ENCODE measurements at regions not wholly inside any gene's neighbourhood (a gene's known extent, or its start where the extent isn't known, plus 50 kb on each side); places are given as distances from the start of the nearest gene placed in this dataset.

- no peaks in the 10 kb centered on the region for H3K4me1 ChIP-seq
- DNase-seq, result no peak
- intact Hi-C loops (cut with DNase I), result no loop called here
- no peaks in the 10 kb centered on the region for H3K9me3 ChIP-seq
- H3K27ac ChIP-seq, result no peak overlapping the region
- no peaks in the 10 kb centered on the region for H3K36me3 ChIP-seq
- H3K4me3 ChIP-seq, result no peak overlapping the region
- no peaks in the 10 kb centered on the region for H3K27me3 ChIP-seq (ENCODE audit: low read depth)
- TF ChIP-seq, protein P1, sequence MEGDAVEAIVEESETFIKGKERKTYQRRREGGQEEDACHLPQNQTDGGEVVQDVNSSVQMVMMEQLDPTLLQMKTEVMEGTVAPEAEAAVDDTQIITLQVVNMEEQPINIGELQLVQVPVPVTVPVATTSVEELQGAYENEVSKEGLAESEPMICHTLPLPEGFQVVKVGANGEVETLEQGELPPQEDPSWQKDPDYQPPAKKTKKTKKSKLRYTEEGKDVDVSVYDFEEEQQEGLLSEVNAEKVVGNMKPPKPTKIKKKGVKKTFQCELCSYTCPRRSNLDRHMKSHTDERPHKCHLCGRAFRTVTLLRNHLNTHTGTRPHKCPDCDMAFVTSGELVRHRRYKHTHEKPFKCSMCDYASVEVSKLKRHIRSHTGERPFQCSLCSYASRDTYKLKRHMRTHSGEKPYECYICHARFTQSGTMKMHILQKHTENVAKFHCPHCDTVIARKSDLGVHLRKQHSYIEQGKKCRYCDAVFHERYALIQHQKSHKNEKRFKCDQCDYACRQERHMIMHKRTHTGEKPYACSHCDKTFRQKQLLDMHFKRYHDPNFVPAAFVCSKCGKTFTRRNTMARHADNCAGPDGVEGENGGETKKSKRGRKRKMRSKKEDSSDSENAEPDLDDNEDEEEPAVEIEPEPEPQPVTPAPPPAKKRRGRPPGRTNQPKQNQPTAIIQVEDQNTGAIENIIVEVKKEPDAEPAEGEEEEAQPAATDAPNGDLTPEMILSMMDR (IDR thresholded peaks at IDR 0.05), result no peak
- no peak for ATAC-seq
Observed at GRCh38 chr9:18194316-18194715, 279.6 kb upstream of the ADAMTSL1 start.

- Histone ChIP-seq H3K9me3 (no peaks in the 10 kb centered on the region), H3K36me3 (no peaks in the 10 kb centered on the region), H3K4me1 (no peaks in the 10 kb centered on the region), H3K27me3 (ENCODE audit: low read depth) (no peaks in the 10 kb centered on the region), H3K27ac (no peak overlapping the region), H3K4me3 (no peak overlapping the region)
- no peak for ATAC-seq
- TF ChIP-seq, protein P1 (IDR thresholded peaks at IDR 0.05), result no peak
- intact Hi-C loops (cut with DNase I), result no loop called here
- no peak for DNase-seq
Observed at GRCh38 chr9:18195223-18195622, 278.7 kb upstream of the ADAMTSL1 start.

DNA sequence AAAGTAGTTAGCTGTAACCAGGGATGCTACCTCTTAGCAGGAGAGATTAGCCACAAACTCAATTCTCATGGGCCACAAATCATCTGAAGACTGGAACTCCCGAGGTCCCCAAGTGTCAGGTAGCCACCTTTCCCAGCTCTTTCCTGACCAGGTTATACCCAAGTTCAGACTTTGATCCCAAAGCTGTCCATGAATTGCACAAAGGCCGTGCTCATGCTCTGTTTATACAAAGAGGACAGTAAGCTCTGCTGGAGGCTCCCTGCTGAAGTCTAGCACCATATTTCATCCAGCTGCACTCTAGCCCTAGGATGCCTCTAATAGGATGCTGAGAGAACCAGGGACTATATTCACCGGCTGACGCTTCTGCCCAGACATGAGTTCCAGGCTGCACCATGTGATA lies 271.0 kb upstream of the ADAMTSL1 start:
- no peaks in the 10 kb centered on the region for H3K4me1 ChIP-seq

DNA sequence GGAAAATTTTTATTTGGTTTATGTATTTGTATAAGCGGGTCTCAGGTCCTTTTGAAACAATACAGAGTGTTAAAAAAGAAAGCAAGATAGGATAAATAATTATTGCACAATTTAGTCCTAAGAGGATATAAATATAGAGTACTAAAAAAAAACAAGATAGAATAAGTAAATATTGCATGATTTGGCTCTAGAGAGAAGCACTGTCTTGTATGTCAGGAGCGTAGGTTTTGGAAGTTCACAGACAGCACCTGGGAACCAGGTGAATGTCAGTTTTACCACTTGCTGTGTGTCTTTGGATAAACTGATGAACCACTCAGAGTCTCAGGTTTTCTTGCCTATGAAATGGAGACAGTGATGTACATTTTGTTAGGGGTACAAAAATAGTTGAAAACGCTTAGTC lies 266.2 kb upstream of the ADAMTSL1 start:
- H3K27ac ChIP-seq, result no peak overlapping the region
- TF ChIP-seq, protein P1 (IDR thresholded peaks at IDR 0.05), result no peak
- no peak overlapping the region for H3K4me3 ChIP-seq
- no peak for ATAC-seq
- intact Hi-C loops (cut with DNase I), result no loop called here
- no peaks in the 10 kb centered on the region for H3K9me3 ChIP-seq
- no peaks in the 10 kb centered on the region for H3K36me3 ChIP-seq
- no peaks in the 10 kb centered on the region for H3K4me1 ChIP-seq
- H3K27me3 ChIP-seq (ENCODE audit: low read depth), result no peaks in the 10 kb centered on the region
- no peak for DNase-seq

More for the DNA sequence above, 271.0 kb upstream of the ADAMTSL1 start:
- TF ChIP-seq, protein P1 (IDR thresholded peaks at IDR 0.05), result no peak
- ATAC-seq (no peak), DNase-seq (no peak)
- Histone ChIP-seq H3K36me3 (no peaks in the 10 kb centered on the region), H3K27ac (no peak overlapping the region), H3K27me3 (ENCODE audit: low read depth) (no peaks in the 10 kb centered on the region), H3K9me3 (no peaks in the 10 kb centered on the region), H3K4me3 (no peak overlapping the region)
- intact Hi-C loops (cut with DNase I), result no loop called here

- H3K36me3 ChIP-seq, result no peaks in the 10 kb centered on the region
- no peaks in the 10 kb centered on the region for H3K9me3 ChIP-seq
- no peak overlapping the region for H3K27ac ChIP-seq
- TF ChIP-seq, protein P1 (IDR thresholded peaks at IDR 0.05), result peak; percentile 57
- intact Hi-C loops (cut with DNase I), result no loop called here
- ATAC-seq (peak; percentile 48 to 70), DNase-seq (no peak)
- H3K4me1 ChIP-seq, result no peaks in the 10 kb centered on the region
- H3K4me3 ChIP-seq, result no peak overlapping the region
- H3K27me3 ChIP-seq (ENCODE audit: low read depth), result no peaks in the 10 kb centered on the region
Observed at GRCh38 chr9:18208166-18209059, 265.5 kb upstream of the ADAMTSL1 start.
